ENCODE measurements at regions not wholly inside any gene's neighbourhood (a gene's known extent, or its start where the extent isn't known, plus 50 kb on each side); places are given as distances from the start of the nearest gene placed in this dataset.

- DNase-seq (ENCODE audit: extremely low spot score, unreplicated experiment) = no peak
- no peaks in the 10 kb centered on the region for H3K9me3 Mint-ChIP-seq (ENCODE audit: unreplicated experiment)
- no peaks in the 10 kb centered on the region for H3K4me1 Mint-ChIP-seq (ENCODE audit: unreplicated experiment)
- TF ChIP-seq CTCF (IDR thresholded peaks at IDR 0.05) = no peak
- no peak overlapping the region for H3K27ac Mint-ChIP-seq (ENCODE audit: unreplicated experiment)
- H3K4me3 Mint-ChIP-seq (ENCODE audit: unreplicated experiment) = no peak overlapping the region
- H3K36me3 Mint-ChIP-seq (ENCODE audit: unreplicated experiment) = no peaks in the 10 kb centered on the region
- H3K27me3 Mint-ChIP-seq (ENCODE audit: unreplicated experiment) = no peaks in the 10 kb centered on the region
Observed at GRCh38 chr16:50908468-50908867, 166.6 kb downstream of the CYLD start.

GRCh38 chr16:50906454-50906853, 164.6 kb downstream of the CYLD start:
- no peaks in the 10 kb centered on the region for H3K36me3 Mint-ChIP-seq (ENCODE audit: unreplicated experiment)
- no peaks in the 10 kb centered on the region for H3K4me1 Mint-ChIP-seq (ENCODE audit: unreplicated experiment)
- H3K27ac Mint-ChIP-seq (ENCODE audit: unreplicated experiment) = no peak overlapping the region
- TF ChIP-seq CTCF (IDR thresholded peaks at IDR 0.05) = no peak
- DNase-seq (ENCODE audit: extremely low spot score, unreplicated experiment) = no peak
- no peak overlapping the region for H3K4me3 Mint-ChIP-seq (ENCODE audit: unreplicated experiment)
- no peaks in the 10 kb centered on the region for H3K27me3 Mint-ChIP-seq (ENCODE audit: unreplicated experiment)
- no peaks in the 10 kb centered on the region for H3K9me3 Mint-ChIP-seq (ENCODE audit: unreplicated experiment)

GRCh38 chr16:50902457-50902856, 160.6 kb downstream of the CYLD start:
- Mint-ChIP-seq H3K9me3 (ENCODE audit: unreplicated experiment) (peaks cover 5% of the 10 kb centered on the region), H3K36me3 (ENCODE audit: unreplicated experiment) (no peaks in the 10 kb centered on the region), H3K4me3 (ENCODE audit: unreplicated experiment) (no peak overlapping the region), H3K27ac (ENCODE audit: unreplicated experiment) (no peak overlapping the region), H3K4me1 (ENCODE audit: unreplicated experiment) (no peaks in the 10 kb centered on the region), H3K27me3 (ENCODE audit: unreplicated experiment) (no peaks in the 10 kb centered on the region)
- no peak for DNase-seq (ENCODE audit: extremely low spot score, unreplicated experiment)
- TF ChIP-seq CTCF (IDR thresholded peaks at IDR 0.05) = no peak

GRCh38 chr16:50901062-50901461, 159.2 kb downstream of the CYLD start:
- TF ChIP-seq CTCF (IDR thresholded peaks at IDR 0.05) = no peak
- Mint-ChIP-seq H3K27me3 (ENCODE audit: unreplicated experiment) (no peaks in the 10 kb centered on the region), H3K4me3 (ENCODE audit: unreplicated experiment) (no peak overlapping the region), H3K9me3 (ENCODE audit: unreplicated experiment) (peaks cover 13% of the 10 kb centered on the region), H3K27ac (ENCODE audit: unreplicated experiment) (no peak overlapping the region), H3K36me3 (ENCODE audit: unreplicated experiment) (no peaks in the 10 kb centered on the region), H3K4me1 (ENCODE audit: unreplicated experiment) (no peaks in the 10 kb centered on the region)
- no peak for DNase-seq (ENCODE audit: extremely low spot score, unreplicated experiment)

GRCh38 chr16:50900391-50900942, 158.6 kb downstream of the CYLD start:
- Mint-ChIP-seq H3K27ac (ENCODE audit: unreplicated experiment) (no peak overlapping the region), H3K27me3 (ENCODE audit: unreplicated experiment) (no peaks in the 10 kb centered on the region), H3K4me3 (ENCODE audit: unreplicated experiment) (no peak overlapping the region), H3K4me1 (ENCODE audit: unreplicated experiment) (no peaks in the 10 kb centered on the region), H3K9me3 (ENCODE audit: unreplicated experiment) (peaks cover 19% of the 10 kb centered on the region), H3K36me3 (ENCODE audit: unreplicated experiment) (no peaks in the 10 kb centered on the region)
- TF ChIP-seq CTCF (IDR thresholded peaks at IDR 0.05) = no peak
- DNase-seq (ENCODE audit: extremely low spot score, unreplicated experiment) = no peak
